CD4-positive, alpha-beta memory T cell (primary cell): ENCODE measurements at regions not wholly inside any gene's neighbourhood (a gene's known extent, or its start where the extent isn't known, plus 50 kb on each side); places are given as distances from the start of the nearest gene placed in this dataset.

Experiments
- CTCF ChIA-PET: fragments of 350-600 bp; sonication (Branson Sonifier 250); formaldehyde crosslinking; loops from one replicate; lab custom pipeline; 2021; ENCODE audit warnings: inconsistent platforms; ENCODE audit not compliant: partially characterized antibody; lab: Charles Lee
- POLR2A ChIA-PET: fragments of 350-600 bp; sonication (Branson Sonifier 250); formaldehyde crosslinking; loops from one replicate; lab custom pipeline; 2021; ENCODE audit not compliant: partially characterized antibody; lab: Charles Lee
- DNase-seq, 5 donors: peaks; one replicate each; pipeline versions ENCODE4 v3.0.0 to v3.0.0-alpha.2; 2020 to 2022; ENCODE audit warnings: mixed read lengths in 1 of 5
- H3K27ac ChIP-seq: one replicate; pipeline ENCODE4 v1.7.0; 2013; ENCODE audit warnings: low read depth, low read length
- H3K27me3 ChIP-seq: 2 replicates; pipeline ENCODE4 v1.7.0; 2013; ENCODE audit warnings: mild to moderate bottlenecking, low read length, moderate library complexity; ENCODE audit not compliant: insufficient read depth
- H3K36me3 ChIP-seq: 2 replicates; pipeline ENCODE4 v1.7.0; 2013; ENCODE audit warnings: mild to moderate bottlenecking, low read length, moderate library complexity; ENCODE audit not compliant: insufficient read depth
- H3K4me1 ChIP-seq: 2 replicates; pipeline ENCODE4 v1.7.0; 2013; ENCODE audit warnings: mild to moderate bottlenecking, low read length, moderate library complexity; ENCODE audit not compliant: insufficient read depth
- H3K4me3 ChIP-seq, 2 donors: one replicate each; pipeline ENCODE4 v1.7.0; 2013; ENCODE audit warnings: low read length in 2 of 2, mild to moderate bottlenecking in 1 of 2
- H3K9me3 ChIP-seq, 2 donors: one replicate each; pipeline ENCODE4 v1.7.0; 2013; ENCODE audit warnings: low read length in 2 of 2, control low read depth in 1 of 2; ENCODE audit not compliant: control insufficient read depth in 1 of 2
- H3K27ac Mint-ChIP-seq, 7 donors: one replicate each; pipeline ENCODE4 v1.8.0; 2020 to 2021; ENCODE audit warnings: mixed read lengths in 7 of 7, mild to moderate bottlenecking in 6 of 7, inconsistent platforms in 3 of 7, moderate library complexity in 3 of 7
- H3K27me3 Mint-ChIP-seq, 2 donors: one replicate each; pipeline ENCODE4 v1.8.0; 2020 to 2021; ENCODE audit warnings: mixed read lengths in 2 of 2
- H3K36me3 Mint-ChIP-seq, 2 donors: one replicate each; pipeline ENCODE4 v1.8.0; 2020 to 2021; ENCODE audit warnings: mixed read lengths in 2 of 2, inconsistent platforms in 1 of 2, mild to moderate bottlenecking in 1 of 2
- H3K4me1 Mint-ChIP-seq, 4 donors: one replicate each; pipeline ENCODE4 v1.8.0; 2020 to 2021; ENCODE audit warnings: mixed read lengths in 4 of 4, mild to moderate bottlenecking in 1 of 4
- H3K4me3 Mint-ChIP-seq, 8 donors: one replicate each; pipeline ENCODE4 v1.8.0; 2020 to 2021; ENCODE audit warnings: mixed read lengths in 8 of 8, mild to moderate bottlenecking in 7 of 8, moderate library complexity in 6 of 8, inconsistent platforms in 3 of 8
- H3K9me3 Mint-ChIP-seq, 8 donors: one replicate each; pipeline ENCODE4 v1.8.0; 2020 to 2021; ENCODE audit warnings: mixed read lengths in 8 of 8, mild to moderate bottlenecking in 5 of 8, inconsistent platforms in 3 of 8, moderate library complexity in 1 of 8
- intact Hi-C: fragments of 100-400 bp; cut with micrococcal nuclease; formaldehyde crosslinking; loops from one replicate; pipeline ENCODE4 v1.15.1; 2023

DNA sequence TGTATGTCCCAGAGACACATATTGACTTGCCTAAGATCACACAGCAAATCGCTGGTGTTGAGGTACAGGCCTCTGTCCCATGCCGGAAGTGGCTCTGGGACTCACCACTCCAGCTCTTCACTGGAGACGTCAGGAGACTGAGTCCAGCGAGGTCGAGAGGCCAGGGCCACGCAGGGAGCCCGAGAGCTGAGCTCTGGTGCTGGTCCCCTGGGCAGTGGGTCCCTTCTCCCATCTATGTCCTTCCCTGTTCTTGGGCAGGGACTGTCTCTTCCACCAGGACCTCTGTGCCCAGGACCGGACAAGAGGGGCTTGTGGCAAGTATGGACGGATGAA lies 62.4 kb upstream of the TWIST2 start:
- peaks cover 5 to 7% of the 10 kb centered on the region in 2 donors for H3K27me3 Mint-ChIP-seq

DNA sequence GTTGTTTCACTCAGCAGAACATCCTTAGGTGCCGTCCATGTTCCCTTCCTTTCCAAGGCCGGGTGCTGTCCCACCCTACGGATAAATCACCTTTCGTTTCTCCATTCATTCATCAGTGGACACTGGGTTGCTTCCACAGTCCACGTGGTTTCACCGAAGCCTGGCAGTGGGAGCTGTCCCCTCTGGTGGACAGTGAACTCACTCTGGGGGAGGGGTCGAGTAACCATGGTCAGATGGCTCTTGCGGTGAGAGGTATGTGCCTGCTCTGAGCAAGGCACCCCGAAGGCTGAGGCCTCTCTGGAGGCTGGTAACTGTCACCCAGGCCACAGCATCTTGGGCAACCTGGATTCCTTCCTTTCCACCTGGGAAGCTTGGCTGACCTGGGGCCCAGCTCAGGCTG lies 61.5 kb upstream of the TWIST2 start:
- H3K4me1 Mint-ChIP-seq = peaks cover 2 to 5% (median 4%) of the 10 kb centered on the region in 4 donors
- no peak overlapping the region for H3K27ac Mint-ChIP-seq
- H3K27me3 Mint-ChIP-seq = peaks cover 3 to 5% of the 10 kb centered on the region in 2 donors
- intact Hi-C loops = loop anchor here (5.0 kb wide), 1 partner anchor 429 kb away; no protein-coding TSS in a partner anchor
- no peak overlapping the region for H3K4me3 ChIP-seq
- peaks cover 0 to 7% (median under 1%) of the 10 kb centered on the region in 8 donors for H3K9me3 Mint-ChIP-seq
- no peaks in the 10 kb centered on the region for H3K36me3 Mint-ChIP-seq
- no peak overlapping the region for H3K4me3 Mint-ChIP-seq
- ChIA-PET POLR2A (no interaction called here), CTCF (interaction anchor here (0.8 to 2.9 kb wide), 2 partner anchors 416 to 429 kb away, joined by 3 to 19 read pairs; no protein-coding TSS in a partner anchor)
- H3K36me3 ChIP-seq = no peaks in the 10 kb centered on the region
- no peaks in the 10 kb centered on the region for H3K4me1 ChIP-seq
- H3K27me3 ChIP-seq = no peaks in the 10 kb centered on the region
- no peak overlapping the region for H3K27ac ChIP-seq
- no peaks in the 10 kb centered on the region for H3K9me3 ChIP-seq
- DNase-seq = no peak

More for the DNA sequence above, 62.4 kb upstream of the TWIST2 start:
- Mint-ChIP-seq H3K9me3 (peaks cover 0 to 7% (median under 1%) of the 10 kb centered on the region in 8 donors), H3K36me3 (no peaks in the 10 kb centered on the region), H3K4me3 (no peak overlapping the region), H3K27ac (no peak overlapping the region), H3K4me1 (peaks cover 2 to 5% (median 4%) of the 10 kb centered on the region in 4 donors)
- no peaks in the 10 kb centered on the region for H3K36me3 ChIP-seq
- no peaks in the 10 kb centered on the region for H3K9me3 ChIP-seq
- H3K4me3 ChIP-seq = no peak overlapping the region
- H3K27ac ChIP-seq = no peak overlapping the region
- no peaks in the 10 kb centered on the region for H3K27me3 ChIP-seq
- intact Hi-C loops = loop anchor here (5.0 kb wide), 1 partner anchor 428 kb away; no protein-coding TSS in a partner anchor
- CTCF ChIA-PET = interaction anchor here (1.0 to 2.9 kb wide), 3 partner anchors 10 to 428 kb away, joined by 4 to 19 read pairs (median 6); no protein-coding TSS in a partner anchor
- no peaks in the 10 kb centered on the region for H3K4me1 ChIP-seq
- no peak for DNase-seq
- POLR2A ChIA-PET = no interaction called here

DNA sequence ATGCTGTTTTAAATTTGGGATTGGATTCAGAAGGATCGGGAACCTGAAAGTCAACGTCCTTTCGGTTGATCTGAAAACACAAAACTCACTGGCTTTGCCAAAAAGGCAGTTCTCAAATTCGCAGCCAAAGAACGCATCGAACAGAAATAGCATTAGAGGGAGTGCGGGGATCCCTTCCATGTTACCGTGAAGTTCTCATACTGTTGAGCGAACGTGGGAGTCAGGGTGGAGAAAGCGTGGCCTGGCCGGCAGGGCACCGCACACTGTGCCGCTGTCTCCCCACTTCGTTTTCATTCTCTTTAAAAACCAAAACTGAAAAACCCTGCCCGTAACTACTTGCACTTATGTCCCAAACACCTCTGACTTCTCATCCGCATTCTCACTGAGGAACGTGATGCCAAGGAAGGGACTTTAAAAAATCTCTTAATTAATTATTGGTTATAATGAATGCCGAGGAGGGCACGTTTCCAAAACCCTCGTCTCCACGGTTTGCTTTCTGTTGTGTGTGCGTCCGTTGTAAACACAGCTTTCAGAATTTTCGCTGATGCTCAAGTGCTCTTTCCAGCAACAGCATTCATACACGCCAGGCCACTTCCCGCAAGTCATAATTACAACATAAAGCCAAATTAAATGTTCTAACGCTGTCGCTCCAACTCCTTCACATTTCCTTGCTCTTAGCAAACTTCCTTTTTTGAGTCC lies 60.9 kb upstream of the TWIST2 start:
- H3K36me3 Mint-ChIP-seq = no peaks in the 10 kb centered on the region
- no peak overlapping the region for H3K27ac ChIP-seq
- no peaks in the 10 kb centered on the region for H3K9me3 ChIP-seq
- ChIA-PET POLR2A (no interaction called here), CTCF (interaction anchor here (0.8 to 2.9 kb wide), 2 partner anchors 417 to 430 kb away, joined by 3 to 19 read pairs; no protein-coding TSS in a partner anchor)
- intact Hi-C loops = loop anchor here (5.0 kb wide), 1 partner anchor 430 kb away; no protein-coding TSS in a partner anchor
- no peak overlapping the region for H3K4me3 Mint-ChIP-seq
- H3K9me3 Mint-ChIP-seq = peaks cover 0 to 6% (median 0%) of the 10 kb centered on the region in 8 donors
- peaks cover 3 to 5% of the 10 kb centered on the region in 2 donors for H3K27me3 Mint-ChIP-seq
- H3K27ac Mint-ChIP-seq = no peak overlapping the region
- no peaks in the 10 kb centered on the region for H3K36me3 ChIP-seq
- peaks cover 2 to 5% (median 4%) of the 10 kb centered on the region in 4 donors for H3K4me1 Mint-ChIP-seq
- no peak overlapping the region for H3K4me3 ChIP-seq
- no peaks in the 10 kb centered on the region for H3K4me1 ChIP-seq
- no peak for DNase-seq
- no peaks in the 10 kb centered on the region for H3K27me3 ChIP-seq

DNA sequence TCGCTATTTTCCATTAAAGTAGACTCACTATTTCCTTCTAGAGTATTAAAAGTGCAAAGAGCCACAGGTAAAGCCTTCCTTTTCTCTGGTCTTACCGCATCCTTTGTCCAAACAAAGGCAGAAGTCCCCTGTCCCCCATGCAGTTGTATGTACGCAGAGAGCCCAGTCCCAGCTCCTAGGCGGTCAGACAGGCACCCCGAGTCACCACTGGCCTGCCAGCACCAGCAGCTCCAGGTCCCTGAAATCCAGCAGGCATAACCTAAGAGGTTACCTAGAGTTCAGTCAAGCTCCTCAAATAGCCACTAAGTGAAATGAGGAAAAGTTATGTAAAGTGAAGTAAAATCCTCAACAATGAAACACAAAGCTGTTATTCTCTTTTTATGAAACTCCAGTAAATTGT lies 60.4 kb upstream of the TWIST2 start:
- H3K9me3 ChIP-seq = no peaks in the 10 kb centered on the region
- intact Hi-C loops = loop anchor here (5.0 kb wide), 1 partner anchor 430 kb away; no protein-coding TSS in a partner anchor
- Mint-ChIP-seq H3K36me3 (no peaks in the 10 kb centered on the region), H3K27ac (no peak overlapping the region), H3K9me3 (peaks cover 0 to under 1% (median 0%) of the 10 kb centered on the region in 8 donors), H3K4me3 (no peak overlapping the region), H3K4me1 (peaks cover 2 to 5% (median 4%) of the 10 kb centered on the region in 4 donors), H3K27me3 (peaks cover 3 to 5% of the 10 kb centered on the region in 2 donors)
- CTCF ChIA-PET = no interaction called here
- H3K4me3 ChIP-seq = no peak overlapping the region
- H3K27ac ChIP-seq = no peak overlapping the region
- no peak for DNase-seq
- H3K27me3 ChIP-seq = no peaks in the 10 kb centered on the region
- no peaks in the 10 kb centered on the region for H3K4me1 ChIP-seq
- POLR2A ChIA-PET = no interaction called here
- no peaks in the 10 kb centered on the region for H3K36me3 ChIP-seq

DNA sequence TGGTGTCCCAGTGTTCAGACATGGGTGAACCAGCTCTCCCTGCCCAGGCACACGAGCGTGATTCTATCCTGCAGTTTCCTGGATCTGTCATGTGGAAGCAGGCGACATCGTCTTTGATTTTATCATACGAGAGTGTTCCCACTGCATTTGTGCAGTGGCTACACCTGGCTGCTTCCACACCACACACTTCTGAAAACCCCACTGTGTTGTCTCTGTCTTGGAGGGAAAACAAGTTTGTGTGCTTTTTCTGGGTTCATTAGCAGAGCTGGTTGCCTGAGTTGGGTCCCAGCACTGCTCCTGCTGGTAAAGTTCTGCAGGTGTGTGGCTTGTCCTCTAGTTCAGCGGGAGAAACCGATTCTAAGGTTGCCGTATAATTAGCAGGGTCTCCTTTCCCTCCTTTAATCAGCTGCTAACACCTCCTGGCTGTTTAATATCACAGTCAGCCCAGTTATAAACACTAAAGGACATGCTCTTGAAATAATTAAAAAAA lies 58.5 kb upstream of the TWIST2 start:
- H3K9me3 ChIP-seq = no peaks in the 10 kb centered on the region
- H3K27ac Mint-ChIP-seq = no peak overlapping the region
- ChIA-PET CTCF (no interaction called here), POLR2A (no interaction called here)
- no peaks in the 10 kb centered on the region for H3K36me3 Mint-ChIP-seq
- intact Hi-C loops = loop anchor here (5.0 kb wide), 1 partner anchor 432 kb away; no protein-coding TSS in a partner anchor
- H3K4me3 ChIP-seq = no peak overlapping the region
- H3K4me3 Mint-ChIP-seq = no peak overlapping the region
- no peaks in the 10 kb centered on the region for H3K9me3 Mint-ChIP-seq
- H3K36me3 ChIP-seq = no peaks in the 10 kb centered on the region
- DNase-seq = no peak
- H3K4me1 Mint-ChIP-seq = peaks cover 2 to 5% (median 3%) of the 10 kb centered on the region in 4 donors
- H3K27me3 ChIP-seq = no peaks in the 10 kb centered on the region
- no peak overlapping the region for H3K27ac ChIP-seq
- H3K4me1 ChIP-seq = no peaks in the 10 kb centered on the region
- H3K27me3 Mint-ChIP-seq = peaks cover 1 to 3% of the 10 kb centered on the region in 2 donors

DNA sequence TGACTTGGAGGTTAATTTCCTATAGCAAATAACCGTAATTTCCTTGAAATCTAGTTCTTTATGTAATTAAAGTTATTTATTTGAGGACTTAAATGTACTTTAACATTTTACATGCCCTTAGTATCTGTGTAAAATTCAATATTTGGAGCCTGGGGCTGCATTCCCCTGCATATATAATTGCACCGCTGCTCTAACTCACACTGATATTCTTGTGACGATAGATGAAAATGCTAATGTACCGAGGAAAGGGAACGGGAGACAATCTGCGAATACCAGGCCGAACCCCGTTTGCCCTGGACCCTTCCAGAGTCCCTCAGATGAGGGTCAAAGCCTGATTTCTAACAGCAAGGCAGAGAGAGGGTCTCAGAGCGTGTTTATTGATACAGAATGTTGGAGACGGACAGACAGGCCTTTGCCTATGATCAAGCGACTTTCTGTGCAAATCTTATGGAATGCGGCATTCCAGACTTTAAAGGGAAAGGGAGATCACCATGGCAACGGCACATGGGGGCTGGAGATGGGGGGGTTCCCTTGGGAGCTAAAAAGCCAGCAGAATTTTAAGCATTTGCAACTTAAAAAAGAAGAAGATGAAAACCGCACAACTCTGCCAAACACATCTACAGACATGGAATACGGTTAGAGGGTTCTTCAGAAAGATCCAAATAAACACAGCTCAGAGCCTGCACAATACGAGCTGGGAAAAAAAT lies 57.6 kb upstream of the TWIST2 start:
- no peaks in the 10 kb centered on the region for H3K27me3 ChIP-seq
- no peak overlapping the region for H3K27ac Mint-ChIP-seq
- no peaks in the 10 kb centered on the region for H3K4me1 ChIP-seq
- no peak for DNase-seq
- H3K9me3 Mint-ChIP-seq = no peaks in the 10 kb centered on the region
- no peaks in the 10 kb centered on the region for H3K36me3 Mint-ChIP-seq
- CTCF ChIA-PET = interaction anchor here (1.4 kb wide), 1 partner anchor 11 kb away, joined by 3 read pairs; no protein-coding TSS in a partner anchor
- no peaks in the 10 kb centered on the region for H3K9me3 ChIP-seq
- no peaks in the 10 kb centered on the region for H3K27me3 Mint-ChIP-seq
- H3K27ac ChIP-seq = no peak overlapping the region
- POLR2A ChIA-PET = no interaction called here
- no peaks in the 10 kb centered on the region for H3K4me1 Mint-ChIP-seq
- H3K36me3 ChIP-seq = no peaks in the 10 kb centered on the region
- no peak overlapping the region for H3K4me3 ChIP-seq
- intact Hi-C loops = no loop called here
- H3K4me3 Mint-ChIP-seq = no peak overlapping the region

DNA sequence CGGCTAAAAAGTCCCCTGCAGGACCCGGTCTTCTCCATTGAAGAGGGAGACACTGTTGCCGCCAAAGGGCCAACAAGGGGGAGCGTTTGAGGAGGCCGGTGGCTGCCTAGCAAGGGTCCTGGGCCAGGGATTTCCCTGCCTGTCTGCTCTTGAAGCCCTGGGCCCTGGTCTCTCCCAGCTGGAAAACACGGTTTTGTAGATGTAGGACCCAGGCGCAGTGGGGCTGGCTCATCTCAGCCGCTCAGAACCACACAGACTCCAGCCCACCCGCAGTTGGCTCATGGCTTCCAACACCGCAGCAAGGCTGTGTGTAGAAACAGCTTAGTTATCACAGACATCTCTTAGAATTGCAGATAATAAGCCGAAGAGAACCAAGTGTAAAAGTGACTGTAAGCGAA lies 57.1 kb upstream of the TWIST2 start:
- H3K4me3 ChIP-seq = no peak overlapping the region
- DNase-seq = no peak
- intact Hi-C loops = no loop called here
- no peak overlapping the region for H3K27ac ChIP-seq
- no peak overlapping the region for H3K27ac Mint-ChIP-seq
- no peaks in the 10 kb centered on the region for H3K4me1 Mint-ChIP-seq
- ChIA-PET CTCF (interaction anchor here (1.4 kb wide), 1 partner anchor 11 kb away, joined by 3 read pairs; no protein-coding TSS in a partner anchor), POLR2A (no interaction called here)
- H3K9me3 ChIP-seq = no peaks in the 10 kb centered on the region
- H3K9me3 Mint-ChIP-seq = no peaks in the 10 kb centered on the region
- no peaks in the 10 kb centered on the region for H3K4me1 ChIP-seq
- no peaks in the 10 kb centered on the region for H3K27me3 Mint-ChIP-seq
- H3K27me3 ChIP-seq = no peaks in the 10 kb centered on the region
- H3K4me3 Mint-ChIP-seq = no peak overlapping the region
- no peaks in the 10 kb centered on the region for H3K36me3 Mint-ChIP-seq
- H3K36me3 ChIP-seq = no peaks in the 10 kb centered on the region
